Esophagus muscularis mucosa (tissue), 4 donors: ENCODE measurements at regions not wholly inside any gene's neighbourhood (a gene's known extent, or its start where the extent isn't known, plus 50 kb on each side); places are given as distances from the start of the nearest gene placed in this dataset.

Source experiments
- DNase-seq: peaks from one replicate; pipeline ENCODE4 v3.0.0-alpha.2; 2017; ENCODE audit errors: extremely low spot score
- H3K27ac ChIP-seq, 4 donors: fragments of 200-600 bp; sonication (generic); replicated peaks in 1 of 4; 1 replicate in 3 of 4; 2 replicates in 1 of 4; pipeline ENCODE4 v1.5.1; 2016 to 2019; ENCODE audit warnings: mild to moderate bottlenecking in 1 of 4
- H3K27me3 ChIP-seq, 4 donors: fragments of 200-600 bp; sonication (generic); one replicate each; pipeline versions ENCODE4 v1.5.1 to v1.6.0; 2016 to 2019
- H3K36me3 ChIP-seq, 4 donors: fragments of 200-600 bp; sonication (generic); one replicate each; pipeline ENCODE4 v1.5.1; 2016 to 2019
- H3K4me1 ChIP-seq, 4 donors: fragments of 200-600 bp; sonication (generic); one replicate each; pipeline ENCODE4 v1.5.1; 2016 to 2019
- H3K4me3 ChIP-seq, 4 donors: fragments of 200-600 bp; sonication (generic); 1 replicate in 2 of 4; 2 replicates in 2 of 4; pipeline ENCODE4 v1.5.1; 2016 to 2019; ENCODE audit warnings: mild to moderate bottlenecking in 4 of 4, moderate library complexity in 1 of 4
- H3K9me3 ChIP-seq, 4 donors: fragments of 200-600 bp; sonication (generic); 1 replicate in 3 of 4; 2 replicates in 1 of 4; pipeline ENCODE4 v1.5.1; 2016 to 2019
- EP300 ChIP-seq: sonication (generic); formaldehyde crosslinking; IDR thresholded peaks from one replicate; pipeline ENCODE4 v1.6.1; 2017; ENCODE audit warnings: antibody characterized with exemption
- POLR2A ChIP-seq: fragments of 450-650 bp; IDR thresholded peaks from one replicate; pipeline ENCODE4 v1.6.1; 2017; ENCODE audit warnings: antibody characterized with exemption, moderate library complexity, mild to moderate bottlenecking, low read depth
- POLR2AphosphoS5 ChIP-seq, 2 donors: sonication (generic); formaldehyde crosslinking; IDR thresholded peaks; one replicate each; pipeline ENCODE4 v1.6.1; 2017; ENCODE audit warnings: antibody characterized with exemption in 2 of 2
- WGBS: methylation state at CpG from one replicate; pipeline ENCODE4 v1.1.5; 2018; 5-methylcytosine and 5-hydroxymethylcytosine counted together
- intact Hi-C: fragments of 100-400 bp; cut with DNase I; formaldehyde crosslinking; loops from one replicate; pipeline ENCODE4 v1.15.1; 2023
- TF ChIP-seq, protein P1 (sequence below), 3 experiments: fragments of 200-600 bp in 2 of 3; fragments of 450-650 bp in 1 of 3; sonication (generic) in 2 of 3; IDR thresholded peaks; one replicate each; pipeline ENCODE4 v1.5.1; 2017 to 2019; ENCODE audit warnings: antibody characterized with exemption in 3 of 3, mild to moderate bottlenecking in 2 of 3, moderate library complexity in 1 of 3

DNA sequence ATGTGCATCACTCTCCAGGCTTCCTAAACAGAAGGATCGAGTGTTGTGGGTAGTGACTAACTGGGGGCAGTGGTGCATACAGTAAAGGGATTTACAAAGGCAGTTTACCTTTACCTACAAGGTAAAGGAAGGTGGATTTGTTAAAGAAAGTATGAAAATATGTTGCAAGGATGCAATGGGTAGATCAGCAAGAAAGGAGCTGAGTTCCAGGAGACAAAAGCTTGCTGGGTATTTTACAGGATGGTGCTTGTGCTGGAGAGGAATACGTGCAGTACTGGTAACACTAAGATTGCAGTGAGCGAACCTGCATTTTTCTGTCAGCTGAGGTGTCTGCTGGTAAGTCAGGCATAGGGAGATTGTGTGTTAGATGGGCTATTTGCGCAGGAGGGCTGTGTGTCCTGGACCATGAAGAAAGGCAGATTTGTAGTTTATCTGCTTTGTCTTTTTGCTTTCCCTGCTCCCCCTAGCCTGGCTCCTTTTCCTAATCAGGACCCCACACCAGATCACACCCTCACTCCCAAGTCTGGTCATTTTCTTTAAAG lies 304.6 kb downstream of the THBS2 start:
- TF ChIP-seq POLR2A = no peak
- no peak for TF ChIP-seq EP300
- TF ChIP-seq, protein P1, sequence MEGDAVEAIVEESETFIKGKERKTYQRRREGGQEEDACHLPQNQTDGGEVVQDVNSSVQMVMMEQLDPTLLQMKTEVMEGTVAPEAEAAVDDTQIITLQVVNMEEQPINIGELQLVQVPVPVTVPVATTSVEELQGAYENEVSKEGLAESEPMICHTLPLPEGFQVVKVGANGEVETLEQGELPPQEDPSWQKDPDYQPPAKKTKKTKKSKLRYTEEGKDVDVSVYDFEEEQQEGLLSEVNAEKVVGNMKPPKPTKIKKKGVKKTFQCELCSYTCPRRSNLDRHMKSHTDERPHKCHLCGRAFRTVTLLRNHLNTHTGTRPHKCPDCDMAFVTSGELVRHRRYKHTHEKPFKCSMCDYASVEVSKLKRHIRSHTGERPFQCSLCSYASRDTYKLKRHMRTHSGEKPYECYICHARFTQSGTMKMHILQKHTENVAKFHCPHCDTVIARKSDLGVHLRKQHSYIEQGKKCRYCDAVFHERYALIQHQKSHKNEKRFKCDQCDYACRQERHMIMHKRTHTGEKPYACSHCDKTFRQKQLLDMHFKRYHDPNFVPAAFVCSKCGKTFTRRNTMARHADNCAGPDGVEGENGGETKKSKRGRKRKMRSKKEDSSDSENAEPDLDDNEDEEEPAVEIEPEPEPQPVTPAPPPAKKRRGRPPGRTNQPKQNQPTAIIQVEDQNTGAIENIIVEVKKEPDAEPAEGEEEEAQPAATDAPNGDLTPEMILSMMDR (IDR thresholded peaks at IDR 0.05) = no peak
- no peak for DNase-seq
- Histone ChIP-seq H3K27ac (peak overlapping the region; percentile 43 to 67 (median 56)), H3K36me3 (no peaks in the 10 kb centered on the region), H3K27me3 (no peaks in the 10 kb centered on the region), H3K4me1 (peaks cover 0 to 35% (median 30%) of the 10 kb centered on the region in 4 donors), H3K4me3 (no peak overlapping the region), H3K9me3 (no peaks in the 10 kb centered on the region)
- WGBS = 88% methylated on average over 4 of the region's 4 CpGs
- intact Hi-C loops = no loop called here

DNA sequence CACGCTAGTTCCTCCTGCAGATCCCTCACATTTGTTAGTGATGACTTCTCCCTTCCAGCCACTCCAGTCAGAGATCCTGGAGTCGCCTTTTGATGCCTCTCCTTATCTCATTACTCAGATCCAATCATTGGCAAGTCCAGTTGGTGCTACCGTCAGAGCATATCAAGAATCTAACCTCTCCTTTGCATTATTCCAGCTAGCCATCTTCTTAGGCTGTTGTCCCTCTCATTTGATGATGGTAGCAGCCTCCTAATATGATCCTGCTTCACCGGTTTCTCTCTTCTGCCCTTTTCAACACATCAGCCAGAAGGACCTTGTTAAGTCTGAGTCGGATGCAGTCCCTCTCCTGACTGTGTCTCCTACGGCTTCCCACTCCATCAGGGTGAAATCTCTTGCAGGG lies 305.6 kb downstream of the THBS2 start:
- Histone ChIP-seq H3K27me3 (no peaks in the 10 kb centered on the region), H3K4me3 (no peak overlapping the region), H3K36me3 (no peaks in the 10 kb centered on the region), H3K9me3 (no peaks in the 10 kb centered on the region), H3K4me1 (peaks cover 0 to 35% (median 30%) of the 10 kb centered on the region in 4 donors), H3K27ac (no peak overlapping the region)
- intact Hi-C loops = no loop called here
- 92% methylated on average over 6 of the region's 6 CpGs for WGBS
- DNase-seq = no peak
- TF ChIP-seq, protein P1 (IDR thresholded peaks at IDR 0.05) = no peak
- TF ChIP-seq POLR2A (no peak), POLR2AphosphoS5 (IDR thresholded peaks at IDR 0.05) (no peak), EP300 (no peak)

DNA sequence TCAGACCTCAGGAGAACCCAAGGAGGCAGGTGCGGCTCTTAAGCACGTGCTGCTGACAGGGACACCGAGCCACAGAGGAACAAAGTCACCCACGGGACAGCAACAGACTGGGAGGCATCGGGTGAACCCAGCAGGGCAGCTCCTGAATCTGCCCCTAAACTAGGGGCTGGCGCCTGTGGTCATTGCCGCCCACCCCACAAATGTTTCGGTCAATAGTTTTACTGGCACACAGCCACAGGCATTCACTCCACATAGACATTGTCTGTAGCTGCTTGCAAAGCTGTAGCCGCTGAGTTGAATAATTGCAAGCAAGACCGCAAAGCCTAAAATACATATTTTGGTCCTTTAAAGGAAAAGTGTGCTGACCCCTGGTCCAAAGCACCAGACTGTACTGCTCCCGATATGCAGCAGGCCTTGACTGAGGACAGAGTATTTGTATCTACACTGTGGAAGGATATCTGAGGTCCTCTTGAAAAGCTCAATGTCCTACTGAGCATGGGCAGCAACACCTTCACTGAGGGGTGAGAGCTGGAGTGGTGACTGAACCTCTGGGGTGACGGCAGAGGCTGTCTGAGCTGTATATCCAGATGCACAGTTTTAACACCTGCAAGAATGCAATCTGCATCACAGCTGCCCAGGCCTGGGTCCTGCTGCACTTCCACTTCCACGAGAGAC lies 310.3 kb downstream of the THBS2 start:
- WGBS = 76% methylated on average over 13 of the region's 13 CpGs
- DNase-seq = no peak
- Histone ChIP-seq H3K36me3 (no peaks in the 10 kb centered on the region), H3K9me3 (no peaks in the 10 kb centered on the region), H3K4me1 (peaks cover 0 to 10% (median 3%) of the 10 kb centered on the region in 4 donors), H3K27ac (no peak overlapping the region), H3K27me3 (no peaks in the 10 kb centered on the region), H3K4me3 (no peak overlapping the region)
- intact Hi-C loops = no loop called here
- TF ChIP-seq EP300 (no peak), POLR2A (no peak), POLR2AphosphoS5 (IDR thresholded peaks at IDR 0.05) (no peak)

DNA sequence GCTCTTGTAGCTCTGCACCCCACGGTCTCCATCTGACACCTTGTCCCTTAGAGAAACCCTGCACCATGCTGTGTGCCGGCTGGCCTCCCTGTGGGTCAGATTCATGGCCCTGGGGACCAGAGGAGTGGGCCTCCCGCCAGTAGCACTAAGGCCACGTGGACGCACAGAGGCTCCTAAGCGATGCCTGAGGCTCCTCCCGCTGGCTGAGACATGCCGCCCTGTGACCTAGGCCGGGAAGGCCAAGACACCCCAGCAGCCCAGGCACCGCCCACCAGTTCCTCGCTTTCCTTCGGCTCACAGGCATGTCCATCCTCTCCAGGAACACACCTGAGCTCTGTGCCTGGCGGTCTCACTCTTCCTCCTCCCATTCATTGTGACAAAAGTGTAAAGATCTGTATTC lies 311.0 kb downstream of the THBS2 start:
- Histone ChIP-seq H3K4me1 (peaks cover 0 to 13% (median 3%) of the 10 kb centered on the region in 4 donors), H3K9me3 (no peaks in the 10 kb centered on the region), H3K27ac (no peak overlapping the region), H3K27me3 (no peaks in the 10 kb centered on the region), H3K36me3 (no peaks in the 10 kb centered on the region), H3K4me3 (no peak overlapping the region)
- DNase-seq = no peak
- intact Hi-C loops = no loop called here
- 82% methylated on average over 13 of the region's 13 CpGs for WGBS
- no peak for TF ChIP-seq POLR2A
- no peak for TF ChIP-seq EP300
- TF ChIP-seq, protein P1 (IDR thresholded peaks at IDR 0.05) = no peak
- TF ChIP-seq POLR2AphosphoS5 (IDR thresholded peaks at IDR 0.05) = no peak

DNA sequence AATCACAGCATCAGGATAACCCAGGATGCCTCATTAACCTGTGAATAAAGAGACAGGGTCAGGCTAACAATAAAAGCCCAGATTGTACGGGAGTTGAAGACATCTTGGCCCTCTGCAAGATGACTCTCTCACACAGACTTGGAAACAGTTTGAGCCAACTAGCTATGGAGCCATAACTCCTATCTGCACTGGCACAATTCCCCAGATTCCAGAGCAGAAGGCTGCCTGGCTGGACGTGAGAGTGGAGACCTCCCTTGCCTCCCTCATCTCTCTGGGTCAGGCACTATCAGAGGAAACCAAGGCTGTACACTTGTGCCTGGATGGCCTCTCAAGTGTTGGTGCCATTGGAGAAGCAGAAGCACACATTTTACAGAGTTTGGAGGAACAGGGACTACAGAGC lies 312.6 kb downstream of the THBS2 start:
- H3K9me3 ChIP-seq = no peaks in the 10 kb centered on the region
- intact Hi-C loops = no loop called here

More for the DNA sequence above, 312.6 kb downstream of the THBS2 start:
- DNase-seq = no peak
- H3K4me1 ChIP-seq = peaks cover 3 to 26% (median 9%) of the 10 kb centered on the region in 4 donors
- no peaks in the 10 kb centered on the region for H3K36me3 ChIP-seq
- WGBS = 31% methylated on average over 2 of the region's 2 CpGs
- H3K4me3 ChIP-seq = no peak overlapping the region
- no peak overlapping the region for H3K27ac ChIP-seq
- H3K27me3 ChIP-seq = no peaks in the 10 kb centered on the region
- TF ChIP-seq, protein P1 (IDR thresholded peaks at IDR 0.05) = no peak
- no peak for TF ChIP-seq POLR2A
- no peak for TF ChIP-seq POLR2AphosphoS5 (IDR thresholded peaks at IDR 0.05)
- no peak for TF ChIP-seq EP300
